ENCODE measurements at regions not wholly inside any gene's neighbourhood (a gene's known extent, or its start where the extent isn't known, plus 50 kb on each side); places are given as distances from the start of the nearest gene placed in this dataset.

DNA sequence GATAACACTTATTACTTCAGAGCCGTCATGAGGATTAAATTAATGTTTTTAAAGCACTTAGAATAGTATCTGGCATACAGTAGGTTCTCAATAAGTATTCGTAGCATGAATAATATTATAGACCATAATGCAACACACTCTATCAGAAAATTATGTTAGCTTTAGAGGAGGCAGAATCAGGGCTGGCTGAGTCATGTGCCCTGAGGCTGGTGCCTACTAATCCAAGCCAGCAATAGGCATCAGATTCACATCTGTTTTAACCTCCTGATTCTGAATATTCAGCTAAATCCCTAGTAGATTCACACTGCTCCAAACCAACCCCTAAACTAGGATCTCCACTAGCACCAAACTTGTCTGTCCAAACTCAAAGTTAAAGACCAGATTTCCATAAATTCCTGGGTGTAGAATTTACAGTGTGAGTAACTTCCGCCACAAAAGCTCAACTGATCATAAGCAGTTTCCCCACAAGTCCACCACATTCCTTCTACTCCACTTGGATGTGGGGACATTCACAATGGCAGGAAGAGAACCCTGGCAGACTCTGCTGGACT is 170.0 kb upstream of the DAPK1 start:
- no CpG with 5 or more reads among the region's 3 CpGs for WGBS (ENCODE audit: extremely low coverage, insufficient coverage, insufficient read length)
- Histone ChIP-seq H3K79me1 (ENCODE audit: low read length) (no peaks in the 10 kb centered on the region), H4K12ac (ENCODE audit: low read depth, low read length) (no peak overlapping the region), H3K9me3 (ENCODE audit: insufficient read depth, low read depth, low read length) (no peaks in the 10 kb centered on the region), H3K27ac (ENCODE audit: low read depth, low read length) (no peak overlapping the region), H3K18ac (ENCODE audit: low read length) (no peak overlapping the region), H3K23ac (ENCODE audit: low read length) (no peak overlapping the region), H3K4me1 (ENCODE audit: control insufficient read depth in 1 of 2, insufficient read depth in 2 of 2, low read length in 2 of 2) (peaks cover 0 to 2% of the 10 kb centered on the region in 2 experiments), H3K36me3 (ENCODE audit: control insufficient read depth in 1 of 2, insufficient read depth in 2 of 2, low read length in 2 of 2) (no peaks in the 10 kb centered on the region), H4K8ac (ENCODE audit: low read depth, low read length) (no peak overlapping the region), H2AFZ (ENCODE audit: insufficient read depth, low read length, poor library complexity) (no peak overlapping the region), H3K14ac (ENCODE audit: low read length) (no peak overlapping the region), H3K4ac (ENCODE audit: low read depth, low read length) (no peak overlapping the region), H3K4me2 (ENCODE audit: low read length) (no peak overlapping the region), H3K79me2 (ENCODE audit: control insufficient read depth, insufficient read depth, low read length, poor library complexity) (no peaks in the 10 kb centered on the region), H3K4me3 (ENCODE audit: low read depth, low read length) (no peak overlapping the region), H2BK5ac (ENCODE audit: low read depth, low read length, poor library complexity) (no peak overlapping the region), H2BK120ac (ENCODE audit: insufficient read depth, low read length, poor library complexity) (no peak overlapping the region), H3K9ac (ENCODE audit: low read length) (no peak overlapping the region), H2BK12ac (ENCODE audit: low read length) (no peak overlapping the region), H2AK5ac (ENCODE audit: low read length) (no peak overlapping the region), H4K91ac (ENCODE audit: low read depth, low read length) (no peak overlapping the region), H3K27me3 (ENCODE audit: insufficient read depth, low read length) (no peaks in the 10 kb centered on the region)
- DNase-seq: peak; percentile 42 to 70

DNA sequence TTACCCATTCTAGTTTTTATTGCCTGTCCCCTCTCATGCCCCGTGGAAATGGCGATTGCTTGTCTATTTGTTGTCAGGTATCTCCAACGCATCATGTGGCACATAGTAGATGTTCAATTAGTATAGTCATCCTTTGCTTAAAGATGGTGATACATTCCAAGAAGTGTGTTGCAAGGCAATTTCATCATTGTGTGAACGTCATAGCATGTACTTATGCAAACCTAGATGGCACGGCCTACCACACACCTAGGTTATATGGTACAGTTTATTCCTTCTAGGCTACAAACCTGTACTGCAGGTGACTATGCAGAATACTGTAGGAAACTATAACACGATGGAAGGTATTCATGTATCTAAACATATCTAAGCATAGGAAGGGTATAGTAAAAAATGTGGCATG is 163.9 kb upstream of the DAPK1 start:
- Histone ChIP-seq H3K9me3 (ENCODE audit: insufficient read depth, low read depth, low read length) (no peaks in the 10 kb centered on the region), H3K4me2 (ENCODE audit: low read length) (no peak overlapping the region), H4K91ac (ENCODE audit: low read depth, low read length) (no peak overlapping the region), H3K23ac (ENCODE audit: low read length) (no peak overlapping the region), H2AK5ac (ENCODE audit: low read length) (no peak overlapping the region), H4K8ac (ENCODE audit: low read depth, low read length) (no peak overlapping the region), H3K27ac (ENCODE audit: low read depth, low read length) (no peak overlapping the region), H3K4ac (ENCODE audit: low read depth, low read length) (no peak overlapping the region), H3K79me1 (ENCODE audit: low read length) (peaks cover 3% of the 10 kb centered on the region), H2BK120ac (ENCODE audit: insufficient read depth, low read length, poor library complexity) (no peak overlapping the region), H3K4me3 (ENCODE audit: low read depth, low read length) (no peak overlapping the region), H3K36me3 (ENCODE audit: control insufficient read depth in 1 of 2, insufficient read depth in 2 of 2, low read length in 2 of 2) (no peaks in the 10 kb centered on the region), H4K12ac (ENCODE audit: low read depth, low read length) (no peak overlapping the region), H3K14ac (ENCODE audit: low read length) (no peak overlapping the region), H2BK12ac (ENCODE audit: low read length) (no peak overlapping the region), H3K79me2 (ENCODE audit: control insufficient read depth, insufficient read depth, low read length, poor library complexity) (no peaks in the 10 kb centered on the region), H3K4me1 (ENCODE audit: control insufficient read depth in 1 of 2, insufficient read depth in 2 of 2, low read length in 2 of 2) (peaks cover 0 to 4% of the 10 kb centered on the region in 2 experiments), H3K18ac (ENCODE audit: low read length) (no peak overlapping the region), H2AFZ (ENCODE audit: insufficient read depth, low read length, poor library complexity) (no peak overlapping the region), H2BK5ac (ENCODE audit: low read depth, low read length, poor library complexity) (no peak overlapping the region), H3K27me3 (ENCODE audit: insufficient read depth, low read length) (no peaks in the 10 kb centered on the region), H3K9ac (ENCODE audit: low read length) (no peak overlapping the region)
- peak; percentile 74 to 92 for DNase-seq
- no CpG with 5 or more reads among the region's 6 CpGs for WGBS (ENCODE audit: extremely low coverage, insufficient coverage, insufficient read length)

DNA sequence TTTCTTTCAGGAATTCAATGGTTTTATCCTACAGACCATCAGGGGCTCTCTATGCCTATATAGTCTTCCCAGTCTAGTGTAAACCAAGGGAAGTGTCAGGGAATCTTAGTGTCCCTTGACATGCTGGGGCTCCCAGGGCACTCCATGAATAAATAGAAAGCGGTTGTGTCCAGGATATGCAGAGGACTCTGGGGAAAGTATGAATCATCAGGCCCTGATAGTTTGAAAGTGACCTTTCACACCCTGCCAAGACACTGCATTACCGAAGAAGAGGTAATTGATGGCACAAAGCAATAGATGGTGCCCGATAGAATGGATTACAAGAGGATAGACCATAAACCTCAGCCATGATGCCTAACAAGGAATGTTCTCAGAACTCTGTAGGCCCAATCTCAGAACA is 163.3 kb upstream of the DAPK1 start:
- Histone ChIP-seq H3K79me1 (ENCODE audit: low read length) (peaks cover 3% of the 10 kb centered on the region), H3K4me1 (ENCODE audit: control insufficient read depth in 1 of 2, insufficient read depth in 2 of 2, low read length in 2 of 2) (peaks cover 0 to 4% of the 10 kb centered on the region in 2 experiments), H3K18ac (ENCODE audit: low read length) (no peak overlapping the region), H4K12ac (ENCODE audit: low read depth, low read length) (no peak overlapping the region), H3K36me3 (ENCODE audit: control insufficient read depth in 1 of 2, insufficient read depth in 2 of 2, low read length in 2 of 2) (no peaks in the 10 kb centered on the region), H3K23ac (ENCODE audit: low read length) (no peak overlapping the region), H4K8ac (ENCODE audit: low read depth, low read length) (no peak overlapping the region), H3K4ac (ENCODE audit: low read depth, low read length) (no peak overlapping the region), H3K4me3 (ENCODE audit: low read depth, low read length) (no peak overlapping the region), H2BK5ac (ENCODE audit: low read depth, low read length, poor library complexity) (no peak overlapping the region), H2AFZ (ENCODE audit: insufficient read depth, low read length, poor library complexity) (no peak overlapping the region), H3K4me2 (ENCODE audit: low read length) (no peak overlapping the region), H3K27ac (ENCODE audit: low read depth, low read length) (no peak overlapping the region), H3K14ac (ENCODE audit: low read length) (no peak overlapping the region), H4K91ac (ENCODE audit: low read depth, low read length) (no peak overlapping the region), H2AK5ac (ENCODE audit: low read length) (no peak overlapping the region), H3K9ac (ENCODE audit: low read length) (no peak overlapping the region), H2BK120ac (ENCODE audit: insufficient read depth, low read length, poor library complexity) (no peak overlapping the region), H3K9me3 (ENCODE audit: insufficient read depth, low read depth, low read length) (no peaks in the 10 kb centered on the region), H3K27me3 (ENCODE audit: insufficient read depth, low read length) (no peaks in the 10 kb centered on the region), H3K79me2 (ENCODE audit: control insufficient read depth, insufficient read depth, low read length, poor library complexity) (no peaks in the 10 kb centered on the region), H2BK12ac (ENCODE audit: low read length) (no peak overlapping the region)
- no CpG with 5 or more reads among the region's 3 CpGs for WGBS (ENCODE audit: extremely low coverage, insufficient coverage, insufficient read length)
- peak in 1 of 2 donors; percentile 50 for DNase-seq

DNA sequence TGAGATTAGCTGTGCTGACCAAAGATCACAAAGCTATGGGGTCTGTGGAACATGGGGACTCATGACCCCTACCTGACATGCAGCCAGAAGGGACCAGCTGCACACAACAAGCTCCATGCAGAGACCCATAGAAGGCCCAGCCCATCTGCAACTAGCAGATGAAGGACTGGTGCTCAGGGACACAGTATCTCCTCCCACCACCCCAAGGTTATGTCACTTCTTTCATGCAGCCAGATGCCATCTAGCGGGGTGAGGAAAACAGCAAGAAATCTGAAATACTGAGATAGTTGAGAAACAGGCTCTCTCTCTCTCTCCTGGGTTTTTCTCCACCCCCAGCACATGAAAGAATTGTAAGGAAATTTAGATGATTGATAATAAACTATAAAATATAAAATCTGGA is 161.3 kb upstream of the DAPK1 start:
- no CpG with 5 or more reads among the region's 1 CpG for WGBS (ENCODE audit: extremely low coverage, insufficient coverage, insufficient read length)
- peak in 1 of 2 donors; percentile 35 for DNase-seq
- Histone ChIP-seq H2BK5ac (ENCODE audit: low read depth, low read length, poor library complexity) (no peak overlapping the region), H3K79me1 (ENCODE audit: low read length) (peaks cover 3% of the 10 kb centered on the region), H3K14ac (ENCODE audit: low read length) (no peak overlapping the region), H2AFZ (ENCODE audit: insufficient read depth, low read length, poor library complexity) (no peak overlapping the region), H3K79me2 (ENCODE audit: control insufficient read depth, insufficient read depth, low read length, poor library complexity) (no peaks in the 10 kb centered on the region), H3K18ac (ENCODE audit: low read length) (no peak overlapping the region), H2BK12ac (ENCODE audit: low read length) (no peak overlapping the region), H3K4ac (ENCODE audit: low read depth, low read length) (no peak overlapping the region), H4K12ac (ENCODE audit: low read depth, low read length) (no peak overlapping the region), H4K8ac (ENCODE audit: low read depth, low read length) (no peak overlapping the region), H3K27me3 (ENCODE audit: insufficient read depth, low read length) (no peaks in the 10 kb centered on the region), H3K23ac (ENCODE audit: low read length) (no peak overlapping the region), H3K9me3 (ENCODE audit: insufficient read depth, low read depth, low read length) (no peaks in the 10 kb centered on the region), H3K4me2 (ENCODE audit: low read length) (no peak overlapping the region), H4K91ac (ENCODE audit: low read depth, low read length) (no peak overlapping the region), H2BK120ac (ENCODE audit: insufficient read depth, low read length, poor library complexity) (no peak overlapping the region), H2AK5ac (ENCODE audit: low read length) (no peak overlapping the region), H3K36me3 (ENCODE audit: control insufficient read depth in 1 of 2, insufficient read depth in 2 of 2, low read length in 2 of 2) (no peaks in the 10 kb centered on the region), H3K4me3 (ENCODE audit: low read depth, low read length) (no peak overlapping the region), H3K9ac (ENCODE audit: low read length) (no peak overlapping the region), H3K4me1 (ENCODE audit: control insufficient read depth in 1 of 2, insufficient read depth in 2 of 2, low read length in 2 of 2) (peaks cover 0 to 4% of the 10 kb centered on the region in 2 experiments), H3K27ac (ENCODE audit: low read depth, low read length) (no peak overlapping the region)
